ENCODE measurements at regions not wholly inside any gene's neighbourhood (a gene's known extent, or its start where the extent isn't known, plus 50 kb on each side); places are given as distances from the start of the nearest gene placed in this dataset.

GRCh38 chr2:58826795-58827194 is 585.7 kb upstream of the FANCL start:
- Mint-ChIP-seq H3K4me3 (no peak overlapping the region), H3K27me3 (no peaks in the 10 kb centered on the region), H3K4me1 (no peaks in the 10 kb centered on the region), H3K27ac (no peak overlapping the region), H3K36me3 (peaks cover 0 to 6% of the 10 kb centered on the region in 2 donors), H3K9me3 (peaks cover 0 to 54% (median 37%) of the 10 kb centered on the region in 8 donors)
- no peaks in the 10 kb centered on the region for H3K36me3 ChIP-seq (ENCODE audit: insufficient read depth, low read length)
- H3K27me3 ChIP-seq (ENCODE audit: insufficient read depth, low read length) = no peaks in the 10 kb centered on the region
- H3K4me3 ChIP-seq (ENCODE audit: low read length in 2 of 2) = no peak overlapping the region
- intact Hi-C loops (cut with micrococcal nuclease) = no loop called here
- CTCF ChIA-PET (ENCODE audit: partially characterized antibody) = no interaction called here
- DNase-seq = no peak
- H3K27ac ChIP-seq (ENCODE audit: low read depth, low read length) = no peak overlapping the region
- H3K9me3 ChIP-seq (ENCODE audit: control insufficient read depth in 1 of 2, low read length in 2 of 2) = peaks cover 0 to 5% of the 10 kb centered on the region in 2 donors
- POLR2A ChIA-PET (ENCODE audit: partially characterized antibody) = no interaction called here
- no peaks in the 10 kb centered on the region for H3K4me1 ChIP-seq (ENCODE audit: insufficient read depth, low read length)

- H3K4me3 ChIP-seq (ENCODE audit: low read length in 2 of 2) = no peak overlapping the region
- Mint-ChIP-seq H3K9me3 (no peaks in the 10 kb centered on the region), H3K36me3 (no peaks in the 10 kb centered on the region), H3K4me3 (no peak overlapping the region), H3K4me1 (no peaks in the 10 kb centered on the region), H3K27ac (no peak overlapping the region), H3K27me3 (no peaks in the 10 kb centered on the region)
- H3K27me3 ChIP-seq (ENCODE audit: insufficient read depth, low read length) = no peaks in the 10 kb centered on the region
- ChIA-PET CTCF (ENCODE audit: partially characterized antibody) (no interaction called here), POLR2A (ENCODE audit: partially characterized antibody) (no interaction called here)
- H3K36me3 ChIP-seq (ENCODE audit: insufficient read depth, low read length) = no peaks in the 10 kb centered on the region
- no peak for DNase-seq
- no peak overlapping the region for H3K27ac ChIP-seq (ENCODE audit: low read depth, low read length)
- intact Hi-C loops (cut with micrococcal nuclease) = no loop called here
- H3K4me1 ChIP-seq (ENCODE audit: insufficient read depth, low read length) = no peaks in the 10 kb centered on the region
- no peaks in the 10 kb centered on the region for H3K9me3 ChIP-seq (ENCODE audit: control insufficient read depth in 1 of 2, low read length in 2 of 2)
Measured at GRCh38 chr2:58812771-58813344, 571.7 kb upstream of the FANCL start.

GRCh38 chr2:58805126-58805525 is 564.0 kb upstream of the FANCL start:
- POLR2A ChIA-PET (ENCODE audit: partially characterized antibody) = no interaction called here
- Mint-ChIP-seq H3K27ac (no peak overlapping the region), H3K9me3 (peaks cover 0 to 5% (median 0%) of the 10 kb centered on the region in 8 donors), H3K4me3 (no peak overlapping the region), H3K36me3 (no peaks in the 10 kb centered on the region), H3K4me1 (no peaks in the 10 kb centered on the region), H3K27me3 (no peaks in the 10 kb centered on the region)
- H3K9me3 ChIP-seq (ENCODE audit: control insufficient read depth in 1 of 2, low read length in 2 of 2) = no peaks in the 10 kb centered on the region
- no peak overlapping the region for H3K4me3 ChIP-seq (ENCODE audit: low read length in 2 of 2)
- CTCF ChIA-PET (ENCODE audit: partially characterized antibody) = no interaction called here
- H3K27me3 ChIP-seq (ENCODE audit: insufficient read depth, low read length) = no peaks in the 10 kb centered on the region
- H3K27ac ChIP-seq (ENCODE audit: low read depth, low read length) = no peak overlapping the region
- DNase-seq = no peak
- H3K4me1 ChIP-seq (ENCODE audit: insufficient read depth, low read length) = no peaks in the 10 kb centered on the region
- intact Hi-C loops (cut with micrococcal nuclease) = no loop called here
- H3K36me3 ChIP-seq (ENCODE audit: insufficient read depth, low read length) = no peaks in the 10 kb centered on the region

- no peak overlapping the region for H3K4me3 Mint-ChIP-seq
- peaks cover 0 to 5% (median 0%) of the 10 kb centered on the region in 8 donors for H3K9me3 Mint-ChIP-seq
- Histone ChIP-seq H3K9me3 (ENCODE audit: control insufficient read depth in 1 of 2, low read length in 2 of 2) (no peaks in the 10 kb centered on the region), H3K27ac (ENCODE audit: low read depth, low read length) (no peak overlapping the region), H3K36me3 (ENCODE audit: insufficient read depth, low read length) (no peaks in the 10 kb centered on the region), H3K4me3 (ENCODE audit: low read length in 2 of 2) (no peak overlapping the region), H3K27me3 (ENCODE audit: insufficient read depth, low read length) (no peaks in the 10 kb centered on the region), H3K4me1 (ENCODE audit: insufficient read depth, low read length) (no peaks in the 10 kb centered on the region)
- no peaks in the 10 kb centered on the region for H3K27me3 Mint-ChIP-seq
- no peaks in the 10 kb centered on the region for H3K4me1 Mint-ChIP-seq
- intact Hi-C loops (cut with micrococcal nuclease) = no loop called here
- DNase-seq = no peak
- no peak overlapping the region for H3K27ac Mint-ChIP-seq
- no peaks in the 10 kb centered on the region for H3K36me3 Mint-ChIP-seq
- CTCF ChIA-PET (ENCODE audit: partially characterized antibody) = no interaction called here
- POLR2A ChIA-PET (ENCODE audit: partially characterized antibody) = no interaction called here
Measured at GRCh38 chr2:58803192-58803591, 562.1 kb upstream of the FANCL start.

GRCh38 chr2:58800881-58801280 is 559.8 kb upstream of the FANCL start:
- intact Hi-C loops (cut with micrococcal nuclease) = no loop called here
- H3K4me3 ChIP-seq (ENCODE audit: low read length in 2 of 2) = no peak overlapping the region
- Mint-ChIP-seq H3K4me1 (no peaks in the 10 kb centered on the region), H3K36me3 (no peaks in the 10 kb centered on the region), H3K4me3 (no peak overlapping the region), H3K9me3 (peaks cover 0 to 5% (median 0%) of the 10 kb centered on the region in 8 donors), H3K27me3 (no peaks in the 10 kb centered on the region), H3K27ac (no peak overlapping the region)
- CTCF ChIA-PET (ENCODE audit: partially characterized antibody) = no interaction called here
- H3K27ac ChIP-seq (ENCODE audit: low read depth, low read length) = no peak overlapping the region
- no peak for DNase-seq
- no peaks in the 10 kb centered on the region for H3K4me1 ChIP-seq (ENCODE audit: insufficient read depth, low read length)
- H3K36me3 ChIP-seq (ENCODE audit: insufficient read depth, low read length) = no peaks in the 10 kb centered on the region
- no peaks in the 10 kb centered on the region for H3K27me3 ChIP-seq (ENCODE audit: insufficient read depth, low read length)
- POLR2A ChIA-PET (ENCODE audit: partially characterized antibody) = no interaction called here
- no peaks in the 10 kb centered on the region for H3K9me3 ChIP-seq (ENCODE audit: control insufficient read depth in 1 of 2, low read length in 2 of 2)

GRCh38 chr2:58798676-58799208 is 557.6 kb upstream of the FANCL start:
- no peak for DNase-seq
- Mint-ChIP-seq H3K4me1 (no peaks in the 10 kb centered on the region), H3K27me3 (no peaks in the 10 kb centered on the region), H3K4me3 (no peak overlapping the region), H3K27ac (no peak overlapping the region), H3K36me3 (no peaks in the 10 kb centered on the region), H3K9me3 (peaks cover 0 to 4% (median 0%) of the 10 kb centered on the region in 8 donors)
- no peaks in the 10 kb centered on the region for H3K36me3 ChIP-seq (ENCODE audit: insufficient read depth, low read length)
- ChIA-PET POLR2A (ENCODE audit: partially characterized antibody) (no interaction called here), CTCF (ENCODE audit: partially characterized antibody) (no interaction called here)
- no peaks in the 10 kb centered on the region for H3K27me3 ChIP-seq (ENCODE audit: insufficient read depth, low read length)
- no peaks in the 10 kb centered on the region for H3K9me3 ChIP-seq (ENCODE audit: control insufficient read depth in 1 of 2, low read length in 2 of 2)
- no peak overlapping the region for H3K27ac ChIP-seq (ENCODE audit: low read depth, low read length)
- H3K4me1 ChIP-seq (ENCODE audit: insufficient read depth, low read length) = no peaks in the 10 kb centered on the region
- intact Hi-C loops (cut with micrococcal nuclease) = no loop called here
- no peak overlapping the region for H3K4me3 ChIP-seq (ENCODE audit: low read length in 2 of 2)

- intact Hi-C loops (cut with micrococcal nuclease) = no loop called here
- ChIA-PET POLR2A (ENCODE audit: partially characterized antibody) (no interaction called here), CTCF (ENCODE audit: partially characterized antibody) (no interaction called here)
- Mint-ChIP-seq H3K9me3 (peaks cover 0 to 4% (median 0%) of the 10 kb centered on the region in 8 donors), H3K27ac (no peak overlapping the region), H3K4me1 (no peaks in the 10 kb centered on the region), H3K36me3 (no peaks in the 10 kb centered on the region), H3K4me3 (no peak overlapping the region), H3K27me3 (no peaks in the 10 kb centered on the region)
- H3K36me3 ChIP-seq (ENCODE audit: insufficient read depth, low read length) = no peaks in the 10 kb centered on the region
- H3K27me3 ChIP-seq (ENCODE audit: insufficient read depth, low read length) = no peaks in the 10 kb centered on the region
- no peak for DNase-seq
- no peak overlapping the region for H3K27ac ChIP-seq (ENCODE audit: low read depth, low read length)
- H3K4me3 ChIP-seq (ENCODE audit: low read length in 2 of 2) = no peak overlapping the region
- no peaks in the 10 kb centered on the region for H3K4me1 ChIP-seq (ENCODE audit: insufficient read depth, low read length)
- H3K9me3 ChIP-seq (ENCODE audit: control insufficient read depth in 1 of 2, low read length in 2 of 2) = no peaks in the 10 kb centered on the region
Measured at GRCh38 chr2:58796239-58796910, 555.2 kb upstream of the FANCL start.
